Pulmonary artery endothelial cell (primary cell): ENCODE measurements at regions not wholly inside any gene's neighbourhood (a gene's known extent, or its start where the extent isn't known, plus 50 kb on each side); places are given as distances from the start of the nearest gene placed in this dataset.

Experiments
- DNase-seq: peaks from one replicate; pipeline ENCODE4 v3.0.0-alpha.2; 2011; ENCODE audit warnings: low read depth, low spot score

- no peak for DNase-seq
Measured at GRCh38 chr12:68505970-68506369, 104.7 kb upstream of the RAP1B start.

- DNase-seq = no peak
Measured at GRCh38 chr12:68506619-68507018, 104.1 kb upstream of the RAP1B start.

- DNase-seq = no peak
Measured at GRCh38 chr12:68507657-68508056, 103.0 kb upstream of the RAP1B start.

GRCh38 chr12:68508576-68508975, 102.1 kb upstream of the RAP1B start:
- DNase-seq = no peak

GRCh38 chr12:68509242-68509641, 101.5 kb upstream of the RAP1B start:
- no peak for DNase-seq

- DNase-seq = no peak
Measured at GRCh38 chr12:68510397-68510796, 100.3 kb upstream of the RAP1B start.

GRCh38 chr12:68514807-68515411, 95.8 kb upstream of the RAP1B start:
- no peak for DNase-seq

GRCh38 chr12:68515793-68516192, 94.9 kb upstream of the RAP1B start:
- no peak for DNase-seq

GRCh38 chr12:68521321-68521839, 89.3 kb upstream of the RAP1B start:
- DNase-seq = peak; percentile 41

GRCh38 chr12:68521848-68522502, 88.7 kb upstream of the RAP1B start:
- no peak for DNase-seq

- DNase-seq = no peak
Measured at GRCh38 chr12:68529466-68529865, 81.2 kb upstream of the RAP1B start.

- DNase-seq = no peak
Measured at GRCh38 chr12:68529869-68530268, 80.8 kb upstream of the RAP1B start.

GRCh38 chr12:68530299-68530698, 80.4 kb upstream of the RAP1B start:
- DNase-seq = no peak

- peak; percentile 44 for DNase-seq
Measured at GRCh38 chr12:68530965-68531364, 79.7 kb upstream of the RAP1B start.

GRCh38 chr12:68532204-68532886, 78.4 kb upstream of the RAP1B start:
- no peak for DNase-seq

GRCh38 chr12:68532887-68533248, 77.8 kb upstream of the RAP1B start:
- DNase-seq = no peak

GRCh38 chr12:68534108-68534507, 76.6 kb upstream of the RAP1B start:
- DNase-seq = no peak

- DNase-seq = no peak
Measured at GRCh38 chr12:68536885-68537485, 73.7 kb upstream of the RAP1B start.

GRCh38 chr12:68537571-68537970, 73.1 kb upstream of the RAP1B start:
- no peak for DNase-seq

GRCh38 chr12:68538726-68539614, 71.7 kb upstream of the RAP1B start:
- no peak for DNase-seq

- no peak for DNase-seq
Measured at GRCh38 chr12:68539615-68539952, 71.1 kb upstream of the RAP1B start.
